GM21737 (cell line): ENCODE measurements at regions not wholly inside any gene's neighbourhood (a gene's known extent, or its start where the extent isn't known, plus 50 kb on each side); places are given as distances from the start of the nearest gene placed in this dataset.
"Not testable (repeated sequence)": the region's sequence is repeated elsewhere in the genome, so short reads cannot be mapped to it uniquely, and the experiment has no call there.

Experiments used
- ATAC-seq: cut with Tn5 transposase; IDR thresholded peaks from one replicate; pipeline ENCODE4 v1.9.1; 2021; ENCODE audit warnings: mild to moderate bottlenecking, moderate library complexity; ENCODE audit not compliant: unreplicated experiment

- ATAC-seq = no peak
Measured at GRCh38 chr6:34646714-34647113, 49.9 kb downstream of the ILRUN start.

GRCh38 chr6:34645627-34646026 lies 50.9 kb downstream of the ILRUN start:
- ATAC-seq = no peak

GRCh38 chr6:34644716-34645115 lies 51.9 kb downstream of the ILRUN start:
- no peak for ATAC-seq

GRCh38 chr6:34642427-34642826 lies 54.1 kb downstream of the ILRUN start:
- ATAC-seq = no peak

GRCh38 chr6:34640074-34640849 lies 56.3 kb downstream of the ILRUN start:
- ATAC-seq = not testable (repeated sequence)

DNA sequence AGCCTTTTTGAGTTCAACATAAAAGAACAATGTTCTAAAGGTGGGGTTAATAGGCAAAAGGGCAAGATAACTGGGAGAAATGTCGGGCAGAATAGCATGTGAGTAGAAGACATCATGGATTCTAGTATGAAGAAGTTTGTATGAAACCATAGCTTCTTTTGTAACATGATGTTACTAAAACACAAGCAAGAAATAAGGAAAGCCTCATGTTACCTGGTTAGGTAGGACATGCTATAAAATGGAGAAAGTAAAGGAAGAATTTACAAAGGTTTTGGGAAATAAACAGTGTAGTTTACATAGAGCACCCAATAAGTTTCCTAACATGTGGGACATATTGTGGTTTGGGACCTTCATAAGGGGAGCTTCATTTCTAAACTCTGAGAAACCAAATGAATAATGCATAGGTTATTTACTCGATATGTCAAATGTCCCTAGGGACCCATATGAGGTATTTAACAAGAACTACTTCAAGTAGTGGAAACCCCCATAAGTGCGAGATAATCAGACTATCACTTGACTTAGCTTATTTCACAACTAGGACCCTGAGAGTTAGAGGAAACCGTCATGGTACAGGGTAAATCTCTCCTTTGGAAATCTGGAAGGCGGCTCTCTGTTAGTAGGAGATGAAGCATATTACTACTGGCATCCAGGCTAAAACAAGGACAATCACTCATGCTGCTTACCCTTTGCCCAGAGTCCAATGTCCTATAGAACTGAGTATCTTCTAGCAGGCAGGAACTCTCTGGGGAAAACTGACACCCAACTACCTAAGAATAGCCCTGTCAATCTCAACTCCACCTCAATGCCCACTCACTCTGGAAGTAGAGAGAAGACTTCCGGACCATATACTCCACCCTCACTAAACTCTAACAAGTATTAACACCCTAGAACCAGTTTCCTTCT lies 57.5 kb downstream of the ILRUN start:
- ATAC-seq = peak; percentile 74

- no peak for ATAC-seq
Measured at GRCh38 chr6:34633785-34634184, 62.8 kb downstream of the ILRUN start.

- no peak for ATAC-seq
Measured at GRCh38 chr6:34633256-34633655, 63.3 kb downstream of the ILRUN start.

DNA sequence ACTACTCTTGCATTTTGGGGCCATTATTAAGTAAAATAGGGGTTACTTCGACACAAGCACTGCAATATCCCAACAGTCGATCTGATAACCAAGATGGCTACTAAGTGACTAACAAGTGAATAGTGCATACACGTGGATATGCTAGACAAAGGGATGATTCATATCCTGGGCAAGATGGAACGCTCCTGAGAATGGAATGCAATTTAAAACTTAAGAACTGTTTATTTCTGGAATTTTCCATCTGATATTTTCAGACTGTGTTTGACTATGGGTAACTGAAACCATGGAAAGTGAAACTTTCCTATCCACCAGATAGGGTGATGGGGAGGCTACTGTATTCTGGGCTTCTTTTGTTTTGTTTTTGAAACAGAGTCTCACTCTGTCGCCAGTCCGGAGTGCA lies 66.5 kb downstream of the ILRUN start:
- ATAC-seq = no peak

DNA sequence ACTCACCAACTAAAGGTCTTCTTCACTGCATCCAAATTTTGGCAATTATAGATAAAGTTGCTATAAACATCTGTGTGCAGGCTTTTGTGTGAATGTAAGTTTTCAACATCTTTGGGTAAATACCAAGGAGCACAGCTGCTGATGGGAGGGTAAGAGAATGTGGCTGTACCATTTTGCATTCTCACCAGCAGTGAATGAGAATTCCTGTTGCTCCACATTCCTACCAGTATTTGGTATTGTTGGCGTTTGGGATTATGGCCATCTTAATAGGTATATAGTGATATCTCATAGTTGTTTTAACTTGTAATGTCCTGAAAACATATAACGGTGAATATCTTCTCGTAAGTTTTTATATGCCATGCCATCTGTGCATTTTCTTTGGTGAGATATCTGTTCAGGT lies 69.3 kb downstream of the ILRUN start:
- no peak for ATAC-seq

GRCh38 chr6:34618430-34619182 lies 62.5 kb upstream of the SPDEF start:
- no peak for ATAC-seq

DNA sequence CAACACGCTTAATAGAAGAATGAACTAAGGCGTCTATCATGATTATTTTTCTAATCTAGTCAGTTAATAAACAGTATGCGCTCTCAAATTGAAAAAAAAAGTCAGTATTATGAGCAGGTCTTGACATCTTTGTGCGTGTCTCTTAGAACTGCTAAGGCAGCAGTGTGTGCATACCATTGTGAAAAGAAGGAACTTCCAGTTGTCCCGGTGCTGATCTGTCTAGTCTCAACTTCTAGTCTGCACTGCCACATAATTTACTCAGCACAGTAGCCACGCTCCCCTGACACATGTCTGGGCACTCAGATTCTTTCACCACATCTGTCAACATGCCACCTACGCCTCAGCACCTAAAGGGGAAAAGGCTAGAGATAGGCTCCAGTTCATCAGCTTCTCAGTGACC lies 61.1 kb upstream of the SPDEF start:
- no peak for ATAC-seq

GRCh38 chr6:34616227-34616585 lies 60.1 kb upstream of the SPDEF start:
- ATAC-seq = no peak

GRCh38 chr6:34615574-34616226 lies 59.6 kb upstream of the SPDEF start:
- ATAC-seq = no peak

DNA sequence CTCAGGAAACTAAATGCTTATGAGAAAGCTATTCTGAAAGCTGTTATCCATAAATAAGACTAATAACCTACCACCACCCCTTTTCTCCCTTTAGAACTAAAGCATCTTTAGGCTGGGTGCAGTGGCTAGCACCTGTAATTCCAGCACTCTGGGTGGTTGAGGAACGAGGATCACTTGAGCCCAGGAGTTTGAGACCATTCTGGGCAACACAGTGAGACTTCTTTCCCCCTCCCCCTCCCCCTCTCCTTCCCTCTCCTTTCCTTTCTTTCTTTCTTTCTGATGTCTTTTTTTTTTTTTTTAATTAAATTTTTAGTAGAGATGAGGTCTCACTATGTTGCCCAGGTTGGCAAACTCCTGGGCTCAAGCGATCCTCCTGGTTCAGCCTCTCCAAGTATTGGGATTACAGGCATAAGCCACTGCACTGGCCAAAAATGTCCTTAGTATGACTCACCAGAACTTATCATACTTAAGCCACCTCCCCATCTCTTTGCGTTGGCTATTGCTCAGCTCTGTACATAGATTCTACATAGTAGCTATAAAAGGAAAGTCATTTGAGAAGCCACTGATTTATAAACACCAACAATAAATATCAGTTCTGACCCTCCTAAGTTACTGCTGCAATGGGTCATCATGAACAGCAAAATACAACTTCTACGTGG lies 54.8 kb upstream of the SPDEF start:
- ATAC-seq = no peak

GRCh38 chr6:34608321-34609091 lies 52.4 kb upstream of the SPDEF start:
- no peak for ATAC-seq

DNA sequence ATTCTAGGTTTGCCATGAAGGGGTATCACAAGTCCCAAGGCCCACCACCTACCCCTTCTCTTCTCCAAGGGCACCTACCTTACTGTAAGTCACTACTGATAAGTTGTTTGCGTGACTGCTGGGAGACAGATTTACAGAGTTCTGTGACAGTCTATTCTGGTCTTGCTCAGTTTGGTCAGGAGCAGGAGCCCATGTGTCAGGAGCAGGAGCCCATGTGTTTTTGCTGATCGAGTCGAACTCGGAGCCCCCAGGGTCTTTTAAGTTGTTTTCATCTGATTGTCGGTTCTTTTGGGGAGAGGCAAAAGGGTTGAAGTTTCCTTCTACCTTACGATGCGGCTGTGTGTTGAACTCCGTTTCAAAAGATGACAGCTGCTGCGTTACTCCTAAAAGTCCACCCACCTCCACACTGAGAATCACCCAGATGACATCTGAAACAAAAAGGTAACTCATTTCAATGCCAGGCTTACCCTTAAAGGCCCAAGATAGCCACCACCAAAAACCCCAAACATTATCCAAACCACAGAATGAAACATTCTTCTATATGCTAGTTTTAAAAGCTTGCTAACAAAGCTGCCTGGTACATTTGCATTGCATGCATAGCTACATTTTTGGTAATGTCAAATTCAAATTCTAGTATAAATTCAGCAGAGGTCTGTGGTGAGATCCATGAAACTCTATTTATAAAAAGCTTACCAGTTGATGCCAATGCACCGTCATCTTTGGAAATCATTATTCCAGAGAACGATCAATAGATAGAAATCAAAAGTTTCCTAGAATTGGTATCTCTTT lies 50.5 kb upstream of the SPDEF start:
- ATAC-seq = no peak
